Hepatocyte (in vitro differentiated cells): ENCODE measurements at regions not wholly inside any gene's neighbourhood (a gene's known extent, or its start where the extent isn't known, plus 50 kb on each side); places are given as distances from the start of the nearest gene placed in this dataset.

ENCODE experiments used
- DNase-seq: peaks from one replicate; pipeline ENCODE4 v3.0.0-alpha.2; 2016; ENCODE audit warnings: low spot score
- H2AFZ ChIP-seq: fragments of 200-600 bp; sonication (generic); 2 replicates; pipeline ENCODE4 v1.6.0; 2016; ENCODE audit warnings: antibody characterized with exemption, mild to moderate bottlenecking
- H3K27ac ChIP-seq: fragments of 200-600 bp; sonication (generic); 2 replicates; pipeline ENCODE4 v1.5.1; 2016; ENCODE audit warnings: mild to moderate bottlenecking
- H3K27me3 ChIP-seq: fragments of 200-600 bp; sonication (generic); 2 replicates; pipeline ENCODE4 v1.6.1; 2016
- H3K36me3 ChIP-seq: fragments of 200-600 bp; sonication (generic); replicated peaks from 2 replicates; pipeline ENCODE4 v1.5.1; 2016; ENCODE audit warnings: low read depth; ENCODE audit not compliant: insufficient read depth
- H3K4me1 ChIP-seq: fragments of 200-600 bp; sonication (generic); 2 replicates; pipeline ENCODE4 v1.5.1; 2016; ENCODE audit warnings: mild to moderate bottlenecking, moderate library complexity; ENCODE audit not compliant: insufficient read depth
- H3K4me2 ChIP-seq: fragments of 200-600 bp; sonication (generic); 2 replicates; pipeline ENCODE4 v1.6.0; 2016
- H3K4me3 ChIP-seq: fragments of 200-600 bp; sonication (generic); 2 replicates; pipeline ENCODE4 v1.5.1; 2016; ENCODE audit warnings: mild to moderate bottlenecking
- H3K79me2 ChIP-seq: fragments of 200-600 bp; sonication (generic); 2 replicates; pipeline ENCODE4 v1.6.0; 2017; ENCODE audit warnings: mild to moderate bottlenecking
- H3K9me2 ChIP-seq: fragments of 200-600 bp; sonication (generic); replicated peaks from 2 replicates; pipeline ENCODE4 v1.6.0; 2017; ENCODE audit warnings: mild to moderate bottlenecking; ENCODE audit not compliant: insufficient read depth
- H3K9me3 ChIP-seq: fragments of 200-600 bp; sonication (generic); 2 replicates; pipeline ENCODE4 v1.5.1; 2016; ENCODE audit warnings: low read depth, mild to moderate bottlenecking
- H4K20me1 ChIP-seq: fragments of 200-600 bp; sonication (generic); 2 replicates; pipeline ENCODE4 v1.6.0; 2016; ENCODE audit warnings: mild to moderate bottlenecking; ENCODE audit not compliant: insufficient read depth, poor library complexity, severe bottlenecking
- CTCF ChIP-seq: fragments of 200-600 bp; sonication (generic); IDR thresholded peaks from 2 replicates; pipeline ENCODE4 v1.5.1; 2016; ENCODE audit warnings: antibody characterized with exemption, mild to moderate bottlenecking; ENCODE audit not compliant: poor library complexity
- EZH2 ChIP-seq: fragments of 200-600 bp; sonication (generic); IDR thresholded peaks from 2 replicates; pipeline ENCODE4 v1.6.1; 2016; ENCODE audit warnings: antibody characterized with exemption, mild to moderate bottlenecking, borderline replicate concordance
- EZH2phosphoT487 ChIP-seq: fragments of 200-600 bp; sonication (generic); IDR thresholded peaks from one replicate; pipeline ENCODE4 v1.6.1; 2018; ENCODE audit warnings: antibody characterized with exemption, mild to moderate bottlenecking, low read depth, moderate library complexity; ENCODE audit not compliant: unreplicated experiment, severe bottlenecking
- WGBS: methylation state at CpG from one replicate; pipeline ENCODE4 v1.1.6; 2016; ENCODE audit warnings: low lambda C conversion rate; ENCODE audit errors: missing lambda C conversion rate; 5-methylcytosine and 5-hydroxymethylcytosine counted together

GRCh38 chr2:15778529-15779219, 161.7 kb upstream of the MYCN start:
- no peaks in the 10 kb centered on the region for H3K9me3 ChIP-seq
- H3K36me3 ChIP-seq = no peaks in the 10 kb centered on the region
- DNase-seq = no peak
- H3K27me3 ChIP-seq = no peaks in the 10 kb centered on the region
- TF ChIP-seq CTCF (no peak), EZH2phosphoT487 (no peak), EZH2 (no peak)
- 80% methylated on average over 7 of the region's 7 CpGs for WGBS
- H3K4me1 ChIP-seq = peaks cover 3% of the 10 kb centered on the region
- H3K79me2 ChIP-seq = no peaks in the 10 kb centered on the region
- no peak overlapping the region for H3K4me2 ChIP-seq
- no peak overlapping the region for H3K27ac ChIP-seq
- no peaks in the 10 kb centered on the region for H3K9me2 ChIP-seq
- no peak overlapping the region for H2AFZ ChIP-seq
- no peak overlapping the region for H3K4me3 ChIP-seq
- H4K20me1 ChIP-seq = no peaks in the 10 kb centered on the region

- TF ChIP-seq CTCF (no peak), EZH2phosphoT487 (no peak), EZH2 (no peak)
- Histone ChIP-seq H3K79me2 (no peaks in the 10 kb centered on the region), H3K4me1 (peaks cover 3% of the 10 kb centered on the region), H3K4me3 (no peak overlapping the region), H3K27ac (no peak overlapping the region), H3K9me3 (no peaks in the 10 kb centered on the region), H3K36me3 (no peaks in the 10 kb centered on the region), H3K4me2 (no peak overlapping the region), H4K20me1 (no peaks in the 10 kb centered on the region), H3K9me2 (no peaks in the 10 kb centered on the region), H3K27me3 (no peaks in the 10 kb centered on the region), H2AFZ (no peak overlapping the region)
- no peak for DNase-seq
- WGBS = 99% methylated on average over 7 of the region's 7 CpGs
Measured at GRCh38 chr2:15779381-15780041, 160.8 kb upstream of the MYCN start.

DNA sequence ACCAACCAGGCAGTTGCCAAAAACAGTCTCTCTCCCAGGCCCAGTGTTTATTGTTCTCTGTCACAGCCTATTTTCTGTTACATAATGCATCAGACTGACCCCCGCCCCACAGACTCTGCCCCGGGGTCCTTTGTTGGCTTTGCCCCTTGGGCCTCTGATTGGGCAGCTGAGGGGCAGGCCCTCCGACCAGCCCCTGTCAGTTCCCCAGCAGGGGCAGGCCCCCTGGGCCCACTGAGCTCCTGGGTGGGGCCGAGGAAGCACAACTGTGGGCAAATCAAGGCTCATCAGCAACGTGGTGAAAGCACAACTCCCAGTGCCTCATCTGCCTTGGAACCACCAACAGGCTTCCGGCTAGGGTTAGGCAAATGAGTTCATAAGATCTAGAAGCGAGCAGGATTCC, 160.1 kb upstream of the MYCN start:
- Histone ChIP-seq H3K27me3 (no peaks in the 10 kb centered on the region), H3K9me2 (no peaks in the 10 kb centered on the region), H2AFZ (no peak overlapping the region), H3K79me2 (no peaks in the 10 kb centered on the region), H3K4me2 (no peak overlapping the region), H3K9me3 (no peaks in the 10 kb centered on the region), H3K27ac (no peak overlapping the region), H3K4me1 (peaks cover 3% of the 10 kb centered on the region), H3K4me3 (no peak overlapping the region), H3K36me3 (no peaks in the 10 kb centered on the region), H4K20me1 (no peaks in the 10 kb centered on the region)
- 71% methylated on average over 7 of the region's 7 CpGs for WGBS
- TF ChIP-seq EZH2phosphoT487 = no peak
- TF ChIP-seq EZH2 = no peak
- TF ChIP-seq CTCF = no peak
- no peak for DNase-seq
